Neuron (in vitro differentiated cells): ENCODE measurements at regions not wholly inside any gene's neighbourhood (a gene's known extent, or its start where the extent isn't known, plus 50 kb on each side); places are given as distances from the start of the nearest gene placed in this dataset.

Experiments
- H2AFZ ChIP-seq: one replicate; pipeline ENCODE4 v1.6.1; 2013; ENCODE audit warnings: low read depth, mild to moderate bottlenecking, inconsistent platforms, low read length, moderate library complexity
- H3K27me3 ChIP-seq: one replicate; pipeline ENCODE4 v1.6.1; 2013; ENCODE audit warnings: low read length; ENCODE audit not compliant: insufficient read depth
- H3K36me3 ChIP-seq: one replicate; pipeline ENCODE4 v1.6.1; 2013; ENCODE audit warnings: low read length; ENCODE audit not compliant: insufficient read depth
- H3K4me1 ChIP-seq: one replicate; pipeline ENCODE4 v1.6.1; 2013; ENCODE audit warnings: low read length; ENCODE audit not compliant: insufficient read depth
- H3K4me3 ChIP-seq: 2 replicates; pipeline ENCODE4 v1.5.1; 2013; ENCODE audit warnings: mild to moderate bottlenecking, low read length, moderate library complexity
- H3K9me3 ChIP-seq: one replicate; pipeline ENCODE4 v1.6.1; 2013; ENCODE audit warnings: low read length

- no peaks in the 10 kb centered on the region for H3K36me3 ChIP-seq
These were observed 50.7 kb upstream of the GPR157 start for GRCh38 chr1:9179463-9180110.

DNA sequence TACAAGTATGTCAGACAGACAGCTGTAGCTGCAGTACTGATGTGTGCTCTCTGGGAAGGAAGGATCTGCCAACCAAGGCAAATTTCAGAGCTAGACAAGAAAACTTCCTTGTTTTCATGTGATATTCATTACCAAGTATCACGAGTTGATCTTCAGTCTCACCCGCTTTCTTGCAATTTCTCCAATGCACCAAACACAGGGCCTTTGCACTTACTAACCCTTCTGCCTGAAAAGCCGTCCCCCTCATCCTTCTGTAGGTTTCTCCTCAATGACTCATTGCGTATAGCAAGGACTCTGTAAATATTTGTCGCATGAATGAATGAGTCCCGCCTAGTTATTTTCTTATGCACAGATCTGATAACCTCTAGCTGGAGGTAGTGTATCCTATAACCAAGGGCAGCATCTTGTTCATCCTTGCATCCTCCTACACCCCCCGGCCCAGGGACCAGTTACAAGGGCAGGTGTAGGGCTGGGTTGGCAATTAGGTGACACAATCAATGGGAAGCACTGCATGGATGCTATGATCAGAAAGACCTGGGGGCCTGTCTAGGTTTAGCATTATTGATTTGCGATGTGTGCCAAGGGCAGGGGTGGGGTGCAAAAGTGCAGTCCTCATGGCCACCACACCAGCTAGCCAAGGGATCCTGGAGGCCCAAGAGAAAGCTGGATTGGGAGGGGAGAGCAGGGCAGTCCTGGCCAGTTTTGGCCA is 51.4 kb upstream of the GPR157 start:
- no peaks in the 10 kb centered on the region for H3K36me3 ChIP-seq
- no peak overlapping the region for H3K4me3 ChIP-seq
- peaks cover 2% of the 10 kb centered on the region for H3K9me3 ChIP-seq
- H2AFZ ChIP-seq, result no peak overlapping the region
- H3K27me3 ChIP-seq, result peaks cover 28% of the 10 kb centered on the region
- H3K4me1 ChIP-seq, result no peaks in the 10 kb centered on the region

More at GRCh38 chr1:9179463-9180110, 50.7 kb upstream of the GPR157 start:
- H3K9me3 ChIP-seq, result peaks cover 2% of the 10 kb centered on the region
- H2AFZ ChIP-seq, result no peak overlapping the region
- H3K27me3 ChIP-seq, result peaks cover 28% of the 10 kb centered on the region
- H3K4me1 ChIP-seq, result no peaks in the 10 kb centered on the region
- H3K4me3 ChIP-seq, result no peak overlapping the region

DNA sequence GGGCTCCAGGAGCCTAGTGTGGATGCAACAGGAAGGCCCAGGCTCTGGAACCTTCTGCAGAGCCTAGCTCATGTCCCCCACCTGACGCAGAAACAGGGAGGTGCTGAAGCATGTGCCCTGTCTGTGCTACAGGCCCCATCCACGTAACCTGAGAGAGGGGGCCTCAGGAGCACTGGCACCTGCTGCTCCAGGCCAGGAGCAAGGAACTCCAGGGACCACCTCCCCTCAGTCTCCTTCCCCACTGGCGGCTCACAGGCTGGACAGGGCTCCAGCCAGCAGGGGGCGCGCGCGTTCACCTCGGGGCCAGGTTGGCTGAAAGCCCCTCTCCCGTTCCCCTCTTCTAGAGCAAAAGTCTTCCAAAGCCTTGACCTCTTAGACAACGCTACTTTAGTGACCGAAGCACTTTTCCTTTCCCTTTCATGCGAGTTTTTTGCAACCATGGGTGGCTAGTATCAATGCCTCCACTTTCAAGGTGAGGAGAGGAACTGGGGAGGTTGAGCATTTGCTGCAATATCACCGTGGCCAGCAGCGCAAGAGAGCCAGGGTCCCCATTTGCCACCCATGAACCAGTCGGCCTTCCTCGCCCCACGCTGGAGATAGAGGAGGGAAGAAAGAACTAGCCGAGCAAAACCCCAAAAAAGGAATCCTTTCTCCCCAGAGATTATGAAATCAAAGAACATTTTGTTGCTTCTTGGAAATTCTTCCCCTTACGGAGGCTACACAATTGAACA is 52.4 kb upstream of the GPR157 start:
- Histone ChIP-seq H3K9me3 (peaks cover 2% of the 10 kb centered on the region), H3K36me3 (no peaks in the 10 kb centered on the region), H3K4me3 (peak overlapping the region; percentile 17), H3K4me1 (no peaks in the 10 kb centered on the region), H3K27me3 (peaks cover 28% of the 10 kb centered on the region), H2AFZ (no peak overlapping the region)

DNA sequence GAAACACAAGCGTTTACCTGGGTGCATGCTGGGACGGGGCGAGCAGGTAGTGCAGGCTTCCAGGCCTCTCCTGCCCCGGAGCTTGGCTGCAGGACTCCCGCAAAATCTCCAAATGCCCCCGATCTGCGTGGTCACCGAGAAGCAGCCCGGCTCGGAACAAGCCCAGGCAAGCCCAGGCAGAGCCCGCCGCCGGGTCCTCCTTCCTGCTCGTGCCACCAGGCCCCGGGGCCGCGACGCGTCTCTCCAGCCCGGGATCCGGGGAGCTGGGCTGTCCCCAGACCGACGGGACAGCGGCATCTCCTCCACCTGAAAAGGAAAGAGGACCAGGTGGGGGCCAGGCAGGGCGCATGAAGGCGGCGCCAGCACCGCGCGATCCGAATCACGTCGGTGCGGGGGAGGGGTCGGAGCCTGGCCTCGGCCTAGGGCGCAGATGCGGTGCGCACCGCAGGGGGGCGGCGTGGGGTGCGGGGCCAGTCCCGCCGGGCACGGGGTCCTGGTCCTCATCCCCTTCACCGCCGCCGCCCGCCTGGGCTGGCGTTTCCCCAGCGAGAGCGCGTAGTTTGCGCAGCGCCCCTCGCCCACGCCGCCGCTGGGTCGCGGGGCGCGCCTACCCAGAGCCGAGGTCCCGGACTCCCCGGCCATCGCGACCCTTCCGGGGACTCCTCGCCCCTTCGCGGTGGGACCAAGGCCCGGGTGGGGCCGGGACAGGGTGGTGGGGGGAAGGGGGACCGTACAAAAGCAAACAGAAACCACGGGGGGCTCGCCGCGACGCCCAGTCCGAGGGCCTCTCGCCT is 52.4 kb upstream of the H6PD start:
- H3K27me3 ChIP-seq, result peaks cover 28% of the 10 kb centered on the region
- H3K4me1 ChIP-seq, result no peaks in the 10 kb centered on the region
- H3K9me3 ChIP-seq, result peaks cover 2% of the 10 kb centered on the region
- H2AFZ ChIP-seq, result no peak overlapping the region
- peak overlapping the region; percentile 17 for H3K4me3 ChIP-seq
- no peaks in the 10 kb centered on the region for H3K36me3 ChIP-seq

DNA sequence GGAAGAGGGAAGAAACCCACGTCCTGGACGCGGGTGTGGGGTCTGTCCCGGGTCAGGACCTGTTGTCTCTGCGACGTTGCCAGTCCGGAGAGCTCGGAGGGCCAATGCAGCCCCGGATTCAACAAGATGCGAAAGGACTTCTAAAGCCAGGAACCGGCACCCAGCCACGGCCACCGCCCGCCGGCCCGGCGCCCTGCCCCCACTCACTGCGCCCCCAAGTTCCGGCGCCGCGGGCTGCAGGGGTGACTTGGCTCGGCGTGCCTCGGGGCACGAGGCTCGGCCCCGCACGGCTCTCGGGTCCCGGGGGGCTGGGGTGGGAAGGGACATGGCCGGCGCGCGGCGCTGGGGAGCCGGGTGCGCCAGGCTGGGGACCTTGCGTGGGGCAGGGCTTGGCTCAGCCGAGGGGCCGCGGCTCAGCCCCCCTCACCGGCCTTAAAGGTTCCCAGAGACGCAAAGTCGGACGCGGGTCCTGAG is 51.8 kb upstream of the H6PD start:
- peaks cover 28% of the 10 kb centered on the region for H3K27me3 ChIP-seq
- H3K4me1 ChIP-seq, result no peaks in the 10 kb centered on the region
- peaks cover 2% of the 10 kb centered on the region for H3K9me3 ChIP-seq
- no peak overlapping the region for H2AFZ ChIP-seq
- H3K4me3 ChIP-seq, result peak overlapping the region; percentile 17
- no peaks in the 10 kb centered on the region for H3K36me3 ChIP-seq

GRCh38 chr1:9183441-9183840 is 51.1 kb upstream of the H6PD start:
- Histone ChIP-seq H3K9me3 (peaks cover 2% of the 10 kb centered on the region), H3K4me1 (no peaks in the 10 kb centered on the region), H3K4me3 (no peak overlapping the region), H2AFZ (no peak overlapping the region), H3K27me3 (peaks cover 28% of the 10 kb centered on the region), H3K36me3 (no peaks in the 10 kb centered on the region)

GRCh38 chr1:9183898-9184297 is 50.7 kb upstream of the H6PD start:
- Histone ChIP-seq H3K4me3 (no peak overlapping the region), H3K27me3 (peaks cover 28% of the 10 kb centered on the region), H3K4me1 (no peaks in the 10 kb centered on the region), H3K36me3 (no peaks in the 10 kb centered on the region), H3K9me3 (peaks cover 2% of the 10 kb centered on the region), H2AFZ (no peak overlapping the region)

DNA sequence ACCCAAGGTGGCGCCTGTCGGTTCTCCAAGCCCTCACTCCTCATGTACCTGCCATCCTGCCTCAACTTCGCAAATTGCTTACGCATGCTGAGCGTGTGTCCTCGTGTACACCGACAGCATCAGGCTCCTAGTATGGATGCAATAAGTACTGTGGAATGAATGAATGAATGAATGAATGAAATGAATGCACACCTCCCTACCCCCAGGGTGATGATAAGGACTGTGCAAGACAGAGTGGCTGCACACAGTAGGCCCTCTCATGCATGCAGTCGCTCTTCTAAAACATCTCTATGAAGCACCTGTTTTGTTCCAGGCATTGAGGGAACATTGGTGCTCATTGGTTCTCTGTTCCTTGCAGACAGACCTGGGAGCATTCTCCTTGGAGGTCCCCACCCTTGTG is 49.8 kb upstream of the H6PD start:
- H2AFZ ChIP-seq, result no peak overlapping the region
- no peak overlapping the region for H3K4me3 ChIP-seq
- no peaks in the 10 kb centered on the region for H3K4me1 ChIP-seq
- peaks cover 2% of the 10 kb centered on the region for H3K9me3 ChIP-seq
- no peaks in the 10 kb centered on the region for H3K36me3 ChIP-seq
- peaks cover 28% of the 10 kb centered on the region for H3K27me3 ChIP-seq
